ENCODE measurements at regions not wholly inside any gene's neighbourhood (a gene's known extent, or its start where the extent isn't known, plus 50 kb on each side); places are given as distances from the start of the nearest gene placed in this dataset.

GRCh38 chr2:231655488-231655887 is 52.8 kb upstream of the PTMA start:
- Histone ChIP-seq H3K9ac (ENCODE audit: low read length) (no peak overlapping the region), H3K4me2 (ENCODE audit: low read depth, low read length, poor library complexity, severe bottlenecking) (no peak overlapping the region), H4K20me1 (ENCODE audit: low read depth, low read length) (no peaks in the 10 kb centered on the region), H3K4me3 (ENCODE audit: insufficient read depth, low read length, poor library complexity, severe bottlenecking) (no peak overlapping the region), H3F3A (ENCODE audit: insufficient read depth) (no peaks in the 10 kb centered on the region), H3K9me2 (replicated peaks; ENCODE audit: insufficient read depth, low read length) (no peaks in the 10 kb centered on the region), H3K36me3 (ENCODE audit: low read length) (no peaks in the 10 kb centered on the region), H3K9me3 (ENCODE audit: insufficient read depth, low read length) (no peaks in the 10 kb centered on the region), H3K79me2 (ENCODE audit: insufficient read depth, low read length) (no peaks in the 10 kb centered on the region), H3K27me3 (ENCODE audit: low read length) (no peaks in the 10 kb centered on the region), H3K27ac (ENCODE audit: low read depth, low read length) (no peak overlapping the region), H2AFZ (ENCODE audit: low read depth, low read length, severe bottlenecking) (no peak overlapping the region)
- no peak for TF ChIP-seq CTCF (IDR thresholded peaks at IDR 0.05; ENCODE audit: insufficient read depth, low read length, poor library complexity, severe bottlenecking)
- no peak for TF ChIP-seq EZH2phosphoT487 (conservative IDR thresholded peaks at IDR 0.05; ENCODE audit: low read length)

GRCh38 chr2:231655894-231656293 is 52.4 kb upstream of the PTMA start:
- no peaks in the 10 kb centered on the region for H3F3A ChIP-seq (ENCODE audit: insufficient read depth)
- no peak overlapping the region for H2AFZ ChIP-seq (ENCODE audit: low read depth, low read length, severe bottlenecking)
- H3K9me3 ChIP-seq (ENCODE audit: insufficient read depth, low read length), result no peaks in the 10 kb centered on the region
- no peaks in the 10 kb centered on the region for H3K27me3 ChIP-seq (ENCODE audit: low read length)
- H3K4me2 ChIP-seq (ENCODE audit: low read depth, low read length, poor library complexity, severe bottlenecking), result no peak overlapping the region
- H3K27ac ChIP-seq (ENCODE audit: low read depth, low read length), result no peak overlapping the region
- no peaks in the 10 kb centered on the region for H3K9me2 ChIP-seq (replicated peaks; ENCODE audit: insufficient read depth, low read length)
- H3K36me3 ChIP-seq (ENCODE audit: low read length), result no peaks in the 10 kb centered on the region
- no peaks in the 10 kb centered on the region for H4K20me1 ChIP-seq (ENCODE audit: low read depth, low read length)
- H3K9ac ChIP-seq (ENCODE audit: low read length), result no peak overlapping the region
- TF ChIP-seq CTCF (IDR thresholded peaks at IDR 0.05; ENCODE audit: insufficient read depth, low read length, poor library complexity, severe bottlenecking) (no peak), EZH2phosphoT487 (conservative IDR thresholded peaks at IDR 0.05; ENCODE audit: low read length) (no peak)
- no peaks in the 10 kb centered on the region for H3K79me2 ChIP-seq (ENCODE audit: insufficient read depth, low read length)
- no peak overlapping the region for H3K4me3 ChIP-seq (ENCODE audit: insufficient read depth, low read length, poor library complexity, severe bottlenecking)
